HG02973 (cell line): ENCODE measurements at regions not wholly inside any gene's neighbourhood (a gene's known extent, or its start where the extent isn't known, plus 50 kb on each side); places are given as distances from the start of the nearest gene placed in this dataset.
"Not testable (repeated sequence)": the region's sequence is repeated elsewhere in the genome, so short reads cannot be mapped to it uniquely, and the experiment has no call there.

Source experiments
- ATAC-seq: cut with Tn5 transposase; IDR thresholded peaks from one replicate; pipeline ENCODE4 v1.9.1; 2021; ENCODE audit warnings: moderate library complexity; ENCODE audit not compliant: unreplicated experiment

DNA sequence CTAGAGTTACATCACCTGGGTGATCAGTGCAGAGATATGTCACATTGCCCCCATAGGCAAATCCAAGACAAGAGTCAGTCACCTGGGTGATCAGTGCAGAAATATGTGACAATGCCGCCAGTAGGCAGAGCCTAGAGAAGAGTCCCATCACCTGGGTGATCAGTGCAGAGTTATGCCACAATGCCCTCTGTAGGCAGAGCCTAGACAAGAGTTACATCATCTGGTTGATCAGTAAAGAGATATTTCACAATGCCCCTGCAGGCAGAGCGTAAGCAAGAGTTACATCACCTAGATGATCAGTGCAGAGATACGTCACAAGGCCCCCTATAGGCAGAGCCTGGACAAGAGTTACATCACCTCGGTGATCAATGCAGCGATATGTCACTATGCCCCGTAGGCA lies 63.3 kb upstream of the FRG2B start:
- not testable (repeated sequence) for ATAC-seq

DNA sequence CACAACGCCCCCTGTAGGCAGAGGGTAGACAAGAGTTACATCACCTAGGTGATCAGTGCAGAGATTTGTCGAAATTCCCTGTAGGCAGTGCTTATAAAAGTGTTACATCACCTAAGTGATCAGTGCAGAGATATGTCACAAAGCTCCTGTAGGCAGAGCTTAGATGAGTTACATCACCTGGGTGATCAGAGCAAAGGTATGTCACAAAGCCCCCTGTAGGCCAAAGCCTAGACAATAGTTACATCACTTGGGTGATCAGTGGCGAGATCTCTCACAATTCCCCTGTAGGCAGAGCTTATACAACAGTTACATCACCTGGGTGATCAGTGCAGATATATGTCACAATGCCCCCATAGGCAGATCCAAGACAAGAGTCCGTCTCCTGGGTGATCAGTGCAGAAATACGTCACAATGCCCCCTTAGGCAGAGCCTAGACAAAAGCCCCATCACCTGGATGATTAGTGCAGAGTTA lies 61.9 kb upstream of the FRG2B start:
- ATAC-seq: peak; percentile 17

DNA sequence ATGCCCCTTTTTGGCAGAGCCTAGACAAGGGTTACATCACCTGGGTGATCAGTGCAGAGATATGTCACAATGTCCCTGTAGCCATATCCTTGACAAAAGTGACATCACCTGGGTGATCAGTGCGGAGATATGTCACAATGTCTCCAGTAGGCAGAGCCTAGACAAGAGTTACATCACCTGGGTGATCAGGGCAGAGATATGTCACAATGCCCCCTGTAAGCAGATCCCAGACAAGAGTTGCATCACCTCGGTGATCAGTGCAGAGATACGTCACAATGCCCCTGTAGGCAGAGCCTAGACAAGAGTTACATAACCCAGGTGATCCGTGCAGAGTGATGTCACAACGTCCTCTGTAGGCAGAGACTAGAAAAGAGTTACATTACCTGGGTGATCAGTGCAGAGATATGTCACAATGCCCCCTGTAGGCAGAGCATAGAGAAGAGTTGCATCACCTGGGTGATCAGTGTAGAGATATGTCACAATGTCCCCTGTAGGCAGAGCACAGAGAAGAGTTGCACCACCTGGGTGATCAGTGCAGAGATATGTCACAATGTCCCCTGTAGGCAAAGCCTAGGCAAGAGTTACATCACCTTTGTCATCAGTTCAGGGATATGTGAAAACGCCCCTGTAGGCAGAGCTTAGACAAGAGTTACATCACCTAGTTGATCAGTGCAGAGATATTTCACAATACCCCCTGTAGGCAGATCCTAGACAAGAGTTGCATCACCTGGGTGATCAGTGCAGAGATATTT lies 61.3 kb upstream of the FRG2B start:
- peak; percentile 60 for ATAC-seq

DNA sequence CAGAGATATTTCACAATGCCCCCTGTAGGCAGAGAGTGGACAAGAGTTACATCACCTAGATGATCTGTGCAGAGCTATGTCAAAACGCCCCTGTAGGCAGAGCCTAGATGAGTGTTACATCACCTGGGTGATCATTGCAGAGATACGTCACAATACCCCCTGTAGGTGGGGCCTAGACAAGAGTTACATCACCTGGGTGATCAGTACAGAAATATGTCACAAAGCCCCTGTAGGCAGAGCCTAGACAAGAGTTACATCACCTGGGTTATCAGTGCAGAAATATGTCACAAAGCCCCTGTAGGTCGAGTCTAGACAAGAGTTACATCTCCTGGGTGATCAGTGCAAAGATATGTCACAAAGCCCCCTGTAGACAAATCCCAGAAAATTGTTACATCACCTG lies 60.4 kb upstream of the FRG2B start:
- ATAC-seq: not testable (repeated sequence)
